ENCODE measurements at regions not wholly inside any gene's neighbourhood (a gene's known extent, or its start where the extent isn't known, plus 50 kb on each side); places are given as distances from the start of the nearest gene placed in this dataset.

GRCh38 chr20:26218301-26218700, 521.6 kb upstream of the ZNF337 start (continued):
- TF ChIP-seq ZNF462 (CRISPR knock-in tag; IDR thresholded peaks at IDR 0.05) (no peak), ZNF331 (CRISPR knock-in tag; IDR thresholded peaks at IDR 0.05; ENCODE audit: low read depth) (no peak), CREB1 (CRISPR knock-in tag; IDR thresholded peaks at IDR 0.05; ENCODE audit: low read depth) (no peak)

- Mint-ChIP-seq H3K27me3 (ENCODE audit: insufficient read depth, low read depth, poor library complexity) (no peaks in the 10 kb centered on the region), H3K4me3 (no peak overlapping the region), H3K36me3 (ENCODE audit: low read depth) (no peaks in the 10 kb centered on the region), H3K27ac (no peak overlapping the region), H3K9me3 (no peaks in the 10 kb centered on the region; the same call in 2 of the 3 replicates), H3K4me1 (peaks cover 2% of the 10 kb centered on the region; the same call in 2 of the 3 replicates)
- no peaks in the 10 kb centered on the region for H3K36me3 ChIP-seq (ENCODE audit: insufficient read depth)
- TF ChIP-seq REST (IDR thresholded peaks at IDR 0.05; ENCODE audit: unreplicated experiment) = no peak
- TF ChIP-seq ZNF331 (CRISPR knock-in tag; IDR thresholded peaks at IDR 0.05; ENCODE audit: low read depth) = no peak
- no peaks in the 10 kb centered on the region for H3K9me2 ChIP-seq (ENCODE audit: insufficient read depth)
- no peak for DNase-seq (ENCODE audit: low spot score)
- no peak overlapping the region for H3K27ac ChIP-seq (ENCODE audit: low read depth)
- H3K4me2 ChIP-seq = no peak overlapping the region
- H3K4me1 ChIP-seq (ENCODE audit: insufficient read depth) = peaks cover 5% of the 10 kb centered on the region; the same call in 1 of the 2 replicates
- H3K79me2 ChIP-seq (replicated peaks; ENCODE audit: insufficient read depth) = no peaks in the 10 kb centered on the region
- no peak overlapping the region for H3K4me3 ChIP-seq
- no peak overlapping the region for H2AFZ ChIP-seq
- no peaks in the 10 kb centered on the region for H3F3A ChIP-seq (replicated peaks; ENCODE audit: low read depth)
- ATAC-seq = no peak
- no peaks in the 10 kb centered on the region for H3K27me3 ChIP-seq (ENCODE audit: insufficient read depth)
- H4K20me1 ChIP-seq (replicated peaks; ENCODE audit: insufficient read depth) = no peaks in the 10 kb centered on the region
These were observed 519.4 kb upstream of the ZNF337 start for GRCh38 chr20:26216025-26216424.

All from GM23338 (cell line).